Muscle of leg (tissue), 3 donors: ENCODE measurements at regions not wholly inside any gene's neighbourhood (a gene's known extent, or its start where the extent isn't known, plus 50 kb on each side); places are given as distances from the start of the nearest gene placed in this dataset.

Experiments used
- DNase-seq: peaks from one replicate; pipeline ENCODE4 v3.0.0; 2013
- H3K27ac ChIP-seq: one replicate; pipeline ENCODE4 v1.5.1; 2013; ENCODE audit warnings: mild to moderate bottlenecking, low read length, control low read depth
- H3K27me3 ChIP-seq: one replicate; pipeline ENCODE4 v1.6.1; 2013; ENCODE audit warnings: low read length; ENCODE audit not compliant: control insufficient read depth, insufficient read depth
- H3K36me3 ChIP-seq: one replicate; pipeline ENCODE4 v1.6.1; 2013; ENCODE audit warnings: low read length; ENCODE audit not compliant: control insufficient read depth, insufficient read depth
- H3K4me1 ChIP-seq: one replicate; pipeline ENCODE4 v1.6.1; 2013; ENCODE audit warnings: low read length; ENCODE audit not compliant: control insufficient read depth, insufficient read depth
- H3K4me3 ChIP-seq: one replicate; pipeline ENCODE4 v1.5.1; 2013; ENCODE audit warnings: low read length, control low read depth
- H3K9me3 ChIP-seq: replicated peaks from 2 replicates; pipeline ENCODE4 v1.6.1; 2013; ENCODE audit warnings: low read depth, low read length; ENCODE audit not compliant: control insufficient read depth
- WGBS: methylation state at CpG from one replicate; pipeline ENCODE4 v1.1.5; 2013; ENCODE audit warnings: missing lambda C conversion rate; ENCODE audit not compliant: insufficient coverage; 5-methylcytosine and 5-hydroxymethylcytosine counted together

GRCh38 chr10:32174349-32174893, 118.2 kb upstream of the KIF5B start:
- H3K4me1 ChIP-seq = peaks cover 14% of the 10 kb centered on the region
- H3K27me3 ChIP-seq = no peaks in the 10 kb centered on the region
- no CpG with 5 or more reads among the region's 3 CpGs for WGBS
- H3K9me3 ChIP-seq = no peaks in the 10 kb centered on the region
- H3K4me3 ChIP-seq = no peak overlapping the region
- no peaks in the 10 kb centered on the region for H3K36me3 ChIP-seq
- no peak for DNase-seq
- H3K27ac ChIP-seq = no peak overlapping the region

- no peaks in the 10 kb centered on the region for H3K27me3 ChIP-seq
These were observed 115.0 kb upstream of the KIF5B start for GRCh38 chr10:32171204-32171603.

GRCh38 chr10:32169556-32169955, 113.3 kb upstream of the KIF5B start:
- Histone ChIP-seq H3K27ac (no peak overlapping the region), H3K9me3 (no peaks in the 10 kb centered on the region), H3K4me1 (peaks cover 33% of the 10 kb centered on the region), H3K4me3 (no peak overlapping the region), H3K36me3 (no peaks in the 10 kb centered on the region), H3K27me3 (no peaks in the 10 kb centered on the region)
- DNase-seq = peak; percentile 42
- WGBS = 26% methylated on average over 5 of the region's 5 CpGs

More at GRCh38 chr10:32171204-32171603, 115.0 kb upstream of the KIF5B start:
- Histone ChIP-seq H3K4me3 (no peak overlapping the region), H3K27ac (no peak overlapping the region), H3K4me1 (peaks cover 25% of the 10 kb centered on the region), H3K36me3 (no peaks in the 10 kb centered on the region), H3K9me3 (no peaks in the 10 kb centered on the region)
- DNase-seq = no peak
- 29% methylated on average over 1 of the region's 3 CpGs for WGBS

GRCh38 chr10:32167450-32167849, 111.2 kb upstream of the KIF5B start:
- Histone ChIP-seq H3K27ac (peak overlapping the region; percentile 17), H3K4me1 (peaks cover 47% of the 10 kb centered on the region), H3K4me3 (no peak overlapping the region), H3K27me3 (no peaks in the 10 kb centered on the region), H3K9me3 (no peaks in the 10 kb centered on the region), H3K36me3 (no peaks in the 10 kb centered on the region)
- 83% methylated on average over 3 of the region's 5 CpGs for WGBS
- DNase-seq = no peak

- DNase-seq = peak; percentile 80
- H3K9me3 ChIP-seq = no peaks in the 10 kb centered on the region
- no peak overlapping the region for H3K4me3 ChIP-seq
- H3K27ac ChIP-seq = peak overlapping the region; percentile 42
- peaks cover 57% of the 10 kb centered on the region for H3K4me1 ChIP-seq
- no peaks in the 10 kb centered on the region for H3K36me3 ChIP-seq
- H3K27me3 ChIP-seq = no peaks in the 10 kb centered on the region
These were observed 110.1 kb upstream of the KIF5B start for GRCh38 chr10:32166365-32166764.

GRCh38 chr10:32163762-32164148, 107.5 kb upstream of the KIF5B start:
- WGBS = 60% methylated on average over 7 of the region's 9 CpGs
- no peaks in the 10 kb centered on the region for H3K27me3 ChIP-seq
- H3K9me3 ChIP-seq = no peaks in the 10 kb centered on the region
- H3K4me3 ChIP-seq = no peak overlapping the region
- H3K36me3 ChIP-seq = no peaks in the 10 kb centered on the region
- H3K4me1 ChIP-seq = peaks cover 47% of the 10 kb centered on the region
- DNase-seq = no peak
- H3K27ac ChIP-seq = no peak overlapping the region

- peak; percentile 54 for DNase-seq
- Histone ChIP-seq H3K27me3 (no peaks in the 10 kb centered on the region), H3K4me1 (peaks cover 47% of the 10 kb centered on the region), H3K27ac (peak overlapping the region; percentile 74), H3K36me3 (no peaks in the 10 kb centered on the region), H3K4me3 (no peak overlapping the region), H3K9me3 (no peaks in the 10 kb centered on the region)
- 74% methylated on average over 9 of the region's 10 CpGs for WGBS
These were observed 107.0 kb upstream of the KIF5B start for GRCh38 chr10:32163071-32163761.

- Histone ChIP-seq H3K27ac (peak overlapping the region; percentile 52), H3K9me3 (no peaks in the 10 kb centered on the region), H3K4me1 (peaks cover 42% of the 10 kb centered on the region), H3K27me3 (no peaks in the 10 kb centered on the region), H3K36me3 (no peaks in the 10 kb centered on the region), H3K4me3 (no peak overlapping the region)
- peak; percentile 53 for DNase-seq
- WGBS = 65% methylated on average over 8 of the region's 8 CpGs
These were observed 105.4 kb upstream of the KIF5B start for GRCh38 chr10:32161586-32161985.

GRCh38 chr10:32160864-32161263, 104.6 kb upstream of the KIF5B start:
- WGBS = 10% methylated on average over 2 of the region's 2 CpGs
- Histone ChIP-seq H3K4me3 (no peak overlapping the region), H3K9me3 (no peaks in the 10 kb centered on the region), H3K27me3 (no peaks in the 10 kb centered on the region), H3K27ac (no peak overlapping the region), H3K36me3 (no peaks in the 10 kb centered on the region), H3K4me1 (peaks cover 36% of the 10 kb centered on the region)
- no peak for DNase-seq

GRCh38 chr10:32159264-32159663, 103.0 kb upstream of the KIF5B start:
- no peak overlapping the region for H3K27ac ChIP-seq
- WGBS = 90% methylated on average over 4 of the region's 7 CpGs
- H3K4me1 ChIP-seq = peaks cover 31% of the 10 kb centered on the region
- no peak overlapping the region for H3K4me3 ChIP-seq
- no peak for DNase-seq
- no peaks in the 10 kb centered on the region for H3K9me3 ChIP-seq
- no peaks in the 10 kb centered on the region for H3K27me3 ChIP-seq
- H3K36me3 ChIP-seq = no peaks in the 10 kb centered on the region
